H1 (cell line): ENCODE measurements at regions not wholly inside any gene's neighbourhood (a gene's known extent, or its start where the extent isn't known, plus 50 kb on each side); places are given as distances from the start of the nearest gene placed in this dataset.

Experiments
- CTCF ChIA-PET: fragments of 300-600 bp; sonication (Branson Sonifier 250); formaldehyde crosslinking; loops from one replicate; lab custom pipeline; 2021; ENCODE audit not compliant: partially characterized antibody; lab: Charles Lee
- POLR2A ChIA-PET: fragments of 300-600 bp; sonication (Branson Sonifier 250); formaldehyde crosslinking; loops from one replicate; lab custom pipeline; 2021; ENCODE audit warnings: inconsistent platforms; ENCODE audit not compliant: partially characterized antibody; lab: Charles Lee
- DNase-seq, 2 experiments: peaks; one replicate each; pipeline versions ENCODE4 v3.0.0 to v3.0.0-alpha.2; 2010 to 2022; ENCODE audit warnings: low spot score in 2 of 2, low read depth in 1 of 2, mixed read lengths in 1 of 2
- FAIRE-seq: peaks from 2 replicates; lab custom pipeline; 2011; peaks lifted over from hg19 to GRCh38; lab: Jason Lieb, UNC
- H2AFZ ChIP-seq: 2 replicates; pipeline ENCODE4 v1.8.1; 2012; ENCODE audit warnings: low read length, inconsistent platforms
- H2AK5ac ChIP-seq: 2 replicates; pipeline ENCODE4 v1.6.1; 2013; ENCODE audit warnings: low read depth, low read length
- H2BK120ac ChIP-seq: replicated peaks from 2 replicates; pipeline ENCODE3; 2013; ENCODE audit warnings: low read depth, low read length, inconsistent platforms
- H2BK12ac ChIP-seq: 2 replicates; pipeline ENCODE4 v1.6.1; 2013; ENCODE audit warnings: low read depth, low read length
- H2BK15ac ChIP-seq: 2 replicates; pipeline ENCODE4 v1.6.1; 2013; ENCODE audit warnings: low read length
- H2BK20ac ChIP-seq: 2 replicates; pipeline ENCODE4 v1.6.1; 2013; ENCODE audit warnings: low read length
- H2BK5ac ChIP-seq: 2 replicates; pipeline ENCODE4 v1.6.1; 2013; ENCODE audit warnings: low read depth, low read length
- H3K14ac ChIP-seq: 2 replicates; pipeline ENCODE4 v1.6.1; 2013; ENCODE audit warnings: inconsistent platforms; ENCODE audit not compliant: insufficient read length
- H3K18ac ChIP-seq: 2 replicates; pipeline ENCODE4 v1.6.1; 2013; ENCODE audit warnings: low read length; ENCODE audit errors: extremely low read depth
- H3K23ac ChIP-seq: 2 replicates; pipeline ENCODE4 v1.6.1; 2013; ENCODE audit warnings: inconsistent platforms; ENCODE audit not compliant: insufficient read length
- H3K23me2 ChIP-seq: 2 replicates; pipeline ENCODE4 v1.6.1; 2013; ENCODE audit warnings: low read depth, low read length
- H3K27ac ChIP-seq: 2 replicates; pipeline ENCODE4 v1.6.1; 2011; ENCODE audit warnings: low read depth, low read length, inconsistent platforms
- H3K27me3 ChIP-seq, 4 experiments: replicated peaks in 1 of 4; 1 replicate in 1 of 4; 2 replicates in 3 of 4; pipeline versions ENCODE4 v1.6.1 to v1.8.1; 2011 to 2013; ENCODE audit warnings: low read length in 3 of 4, mild to moderate bottlenecking in 3 of 4, inconsistent platforms in 2 of 4, mixed read lengths in 2 of 4, moderate library complexity in 1 of 4; ENCODE audit not compliant: control insufficient read depth in 3 of 4, insufficient read depth in 3 of 4; ENCODE audit errors: extremely low read depth in 1 of 4
- H3K36me3 ChIP-seq, 4 experiments: 2 replicates each; pipeline versions ENCODE4 v1.6.1 to v1.8.1; 2011 to 2013; ENCODE audit warnings: mild to moderate bottlenecking in 4 of 4, low read length in 3 of 4, moderate library complexity in 2 of 4, control low read depth in 1 of 4, inconsistent platforms in 1 of 4; ENCODE audit not compliant: insufficient read depth in 4 of 4, control insufficient read depth in 2 of 4
- H3K4ac ChIP-seq: replicated peaks from 2 replicates; pipeline ENCODE3; 2013; ENCODE audit warnings: low read length, low read depth, mixed read lengths, inconsistent platforms; ENCODE audit not compliant: insufficient read length
- H3K4me1 ChIP-seq, 4 experiments: replicated peaks in 1 of 4; 1 replicate in 1 of 4; 2 replicates in 3 of 4; pipeline versions ENCODE4 v1.6.1 to v1.8.1; 2011 to 2013; ENCODE audit warnings: low read length in 3 of 4, inconsistent platforms in 2 of 4, mixed read lengths in 1 of 4; ENCODE audit not compliant: insufficient read depth in 4 of 4, control insufficient read depth in 3 of 4
- H3K4me2 ChIP-seq, 2 experiments: 2 replicates each; pipeline versions ENCODE4 v1.6.1 to v1.8.1; 2011 to 2013; ENCODE audit warnings: low read depth in 2 of 2, low read length in 2 of 2, control low read depth in 1 of 2, inconsistent platforms in 1 of 2, mild to moderate bottlenecking in 1 of 2; ENCODE audit not compliant: insufficient read depth in 1 of 2
- H3K4me3 ChIP-seq, 4 experiments: fragments of 200-600, 300-600 bp in 1 of 4; sonication (generic), shearing (Covaris generic), sonication (Bioruptor Twin) in 1 of 4; 2 replicates each; pipeline versions ENCODE4 v1.5.1 to v1.8.1; 2011 to 2016; ENCODE audit warnings: low read length in 4 of 4, low read depth in 3 of 4, control low read depth in 2 of 4, inconsistent platforms in 2 of 4, mild to moderate bottlenecking in 2 of 4, mixed read lengths in 1 of 4, moderate library complexity in 1 of 4; ENCODE audit not compliant: insufficient read depth in 2 of 4; ENCODE audit errors: extremely low read depth in 1 of 4
- H3K56ac ChIP-seq: replicated peaks from 2 replicates; pipeline ENCODE3; 2013; ENCODE audit warnings: low read depth, mild to moderate bottlenecking, mixed read lengths, low read length, inconsistent platforms; ENCODE audit not compliant: insufficient read length
- H3K79me1 ChIP-seq: 2 replicates; pipeline ENCODE4 v1.6.1; 2013; ENCODE audit warnings: low read depth, low read length, control low read depth
- H3K79me2 ChIP-seq, 2 experiments: 2 replicates each; pipeline versions ENCODE4 v1.6.1 to v1.8.1; 2012 to 2013; ENCODE audit warnings: low read length in 2 of 2, mild to moderate bottlenecking in 2 of 2, inconsistent platforms in 1 of 2; ENCODE audit not compliant: insufficient read depth in 2 of 2, control insufficient read depth in 1 of 2
- H3K9ac ChIP-seq, 4 experiments: replicated peaks in 1 of 4; 1 replicate in 1 of 4; 2 replicates in 3 of 4; pipeline versions ENCODE4 v1.6.1 to v1.8.1; 2011 to 2013; ENCODE audit warnings: low read depth in 3 of 4, low read length in 3 of 4, control low read depth in 2 of 4, mild to moderate bottlenecking in 2 of 4, moderate library complexity in 2 of 4, inconsistent platforms in 1 of 4; ENCODE audit errors: extremely low read depth in 1 of 4
- H3K9me3 ChIP-seq, 2 experiments: 2 replicates each; pipeline versions ENCODE4 v1.6.1 to v1.8.1; 2012 to 2013; ENCODE audit warnings: mild to moderate bottlenecking in 2 of 2, moderate library complexity in 2 of 2, control low read depth in 1 of 2, inconsistent platforms in 1 of 2, low read depth in 1 of 2, low read length in 1 of 2, mixed read lengths in 1 of 2; ENCODE audit not compliant: insufficient read depth in 2 of 2
- H4K20me1 ChIP-seq, 2 experiments: replicated peaks in 1 of 2; 2 replicates each; pipeline versions ENCODE3 to v1.8.1; 2011 to 2013; ENCODE audit warnings: inconsistent platforms in 2 of 2, low read length in 2 of 2, mild to moderate bottlenecking in 1 of 2; ENCODE audit not compliant: insufficient read depth in 2 of 2, control insufficient read depth in 1 of 2
- H4K5ac ChIP-seq: 2 replicates; pipeline ENCODE4 v1.6.1; 2013; ENCODE audit warnings: low read length, low read depth, mixed read lengths, inconsistent platforms; ENCODE audit not compliant: insufficient read length
- H4K8ac ChIP-seq: 2 replicates; pipeline ENCODE4 v1.8.0; 2013; ENCODE audit warnings: mild to moderate bottlenecking, moderate library complexity, low read length, inconsistent platforms; ENCODE audit not compliant: insufficient read depth; ENCODE audit errors: extremely low read depth
- H4K91ac ChIP-seq: replicated peaks from 2 replicates; pipeline ENCODE3; 2013; ENCODE audit warnings: low read length, mixed read lengths, inconsistent platforms; ENCODE audit not compliant: insufficient read length
- ASH2L ChIP-seq: fragments of 200-600, 300-600 bp; sonication (generic); IDR thresholded peaks from one replicate; pipeline ENCODE4 v1.7.1; 2017; ENCODE audit warnings: low read length
- BACH1 ChIP-seq: IDR thresholded peaks from 2 replicates; pipeline ENCODE4 v1.6.1; 2012; ENCODE audit warnings: low read length, improper control_type of control experiment
- CHD2 ChIP-seq: IDR thresholded peaks from 2 replicates; pipeline ENCODE4 v1.6.1; 2012; ENCODE audit warnings: low read length, improper control_type of control experiment
- CREB1 ChIP-seq: IDR thresholded peaks from 2 replicates; pipeline ENCODE4 v1.6.1; 2012; ENCODE audit warnings: inconsistent platforms
- KDM1A ChIP-seq: fragments of 200-600, 300-600 bp; sonication (generic); IDR thresholded peaks from 2 replicates; pipeline ENCODE4 v1.7.1; 2016; ENCODE audit warnings: mild to moderate bottlenecking, low read length, borderline replicate concordance
- KDM4A ChIP-seq: IDR thresholded peaks from one replicate; pipeline ENCODE4 v1.7.1; 2012; ENCODE audit warnings: low read depth, mild to moderate bottlenecking, moderate library complexity, low read length, inconsistent platforms; ENCODE audit not compliant: severe bottlenecking
- POLR2A ChIP-seq, 2 experiments: IDR thresholded peaks; 1 replicate in 1 of 2; 2 replicates in 1 of 2; pipeline ENCODE4 v1.6.1; 2011; ENCODE audit warnings: low read depth in 2 of 2, low read length in 2 of 2, mild to moderate bottlenecking in 2 of 2; ENCODE audit errors: control extremely low read depth in 1 of 2
- SIN3A ChIP-seq, 2 experiments: IDR thresholded peaks in 1 of 2; conservative IDR thresholded peaks in 1 of 2; 2 replicates each; pipeline ENCODE4 v1.6.1; 2011 to 2012; ENCODE audit warnings: low read length in 2 of 2, improper control_type of control experiment in 1 of 2, low read depth in 1 of 2, mild to moderate bottlenecking in 1 of 2
- SP1 ChIP-seq: IDR thresholded peaks from 2 replicates; pipeline ENCODE4 v1.6.1; 2011; ENCODE audit warnings: low read depth, low read length
- TBP ChIP-seq: IDR thresholded peaks from 2 replicates; pipeline ENCODE4 v1.6.1; 2011; ENCODE audit warnings: low read depth, low read length, improper control_type of control experiment
- ZNF274 ChIP-seq: IDR thresholded peaks from 2 replicates; pipeline ENCODE4 v1.7.0; 2012; ENCODE audit warnings: low read length, borderline replicate concordance; ENCODE audit errors: extremely low read depth
- WGBS, 2 experiments: shearing (Covaris generic) in 1 of 2; methylation state at CpG; one replicate each; pipeline versions ENCODE4 v1.1.6 to v1.1.7; 2013 to 2015; ENCODE audit warnings: low lambda C conversion rate in 2 of 2, mixed read lengths in 2 of 2, inconsistent platforms in 1 of 2, low coverage in 1 of 2, missing lambda C conversion rate in 1 of 2; ENCODE audit not compliant: insufficient replicate concordance in 2 of 2, insufficient coverage in 1 of 2, insufficient read length in 1 of 2; ENCODE audit errors: extremely low coverage in 1 of 2, missing lambda C conversion rate in 1 of 2; 5-methylcytosine and 5-hydroxymethylcytosine counted together
- TF ChIP-seq, protein P1 (sequence below), 3 experiments: IDR thresholded peaks; 1 replicate in 2 of 3; 2 replicates in 1 of 3; pipeline versions ENCODE4 v1.5.1 to v1.6.1; 2011; ENCODE audit warnings: low read length in 3 of 3, mild to moderate bottlenecking in 3 of 3, inconsistent platforms in 2 of 3, low read depth in 1 of 3, moderate library complexity in 1 of 3; ENCODE audit not compliant: insufficient read depth in 1 of 3; ENCODE audit errors: control extremely low read depth in 1 of 3

DNA sequence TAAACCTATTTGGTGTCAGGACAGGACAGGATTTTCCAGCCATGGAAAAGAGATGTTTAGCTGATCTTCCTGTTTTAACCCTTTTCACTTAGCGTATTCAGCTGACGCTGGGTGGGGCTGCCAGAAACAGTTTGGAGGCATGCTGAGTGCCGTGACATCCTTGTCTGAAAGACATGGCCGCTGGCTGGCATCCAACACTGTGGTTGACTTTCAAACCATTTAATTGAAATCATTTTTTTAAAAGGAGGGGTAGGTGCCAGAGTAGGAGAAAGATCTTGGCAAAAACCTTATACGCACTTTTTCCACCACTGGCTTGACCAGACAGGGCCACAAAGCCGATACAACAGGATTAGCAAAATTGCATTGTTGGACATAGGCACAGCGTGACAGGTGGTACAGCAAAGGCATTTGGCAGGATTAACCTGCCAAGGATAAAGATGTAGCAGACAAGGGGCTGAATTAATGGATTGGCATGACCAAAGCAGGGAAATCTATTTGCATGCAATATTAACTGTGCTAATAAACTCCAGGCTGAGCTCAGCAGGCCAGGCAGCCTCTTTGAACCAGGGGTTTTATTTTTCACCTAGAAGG lies 131.8 kb upstream of the TOPAZ1 start:
- Histone ChIP-seq H4K8ac (no peak overlapping the region), H4K5ac (no peak overlapping the region), H3K27me3 (no peaks in the 10 kb centered on the region), H2BK120ac (no peak overlapping the region), H3K9me3 (no peaks in the 10 kb centered on the region), H3K14ac (no peak overlapping the region), H3K4me2 (no peak overlapping the region), H3K4me3 (no peak overlapping the region), H3K4me1 (peaks cover 0 to 6% (median under 1%) of the 10 kb centered on the region in 4 experiments; a peak in 2 of 7 replicates), H2BK15ac (no peak overlapping the region), H3K79me1 (no peaks in the 10 kb centered on the region), H3K23ac (no peak overlapping the region), H3K36me3 (no peaks in the 10 kb centered on the region; a peak in 1 of 8 replicates), H2BK20ac (no peak overlapping the region), H4K91ac (no peak overlapping the region), H3K23me2 (no peaks in the 10 kb centered on the region), H2AK5ac (no peak overlapping the region), H2AFZ (no peak overlapping the region), H2BK12ac (no peak overlapping the region), H3K56ac (no peak overlapping the region), H3K9ac (no peak overlapping the region)
- 93% methylated on average over 7 of the region's 7 CpGs; no CpG with 5 or more reads in 1 of the 2 experiments for WGBS, 2 experiments
- FAIRE-seq, result no peak
- CTCF ChIA-PET, result interaction anchor here (1.6 kb wide), 1 partner anchor 10 kb away, joined by 3 read pairs; no protein-coding TSS in a partner anchor
- POLR2A ChIA-PET, result no interaction called here
- DNase-seq, result no peak
- no peak for TF ChIP-seq POLR2A (IDR thresholded peaks at IDR 0.05; ENCODE audit: control extremely low read depth in 1 of 2, low read depth in 2 of 2, low read length in 2 of 2)
- TF ChIP-seq SIN3A (conservative IDR thresholded peaks at IDR 0.05 in 1 of 2, IDR thresholded peaks at IDR 0.05 in 1 of 2; ENCODE audit: low read depth in 1 of 2, low read length in 2 of 2), result no peak
- TF ChIP-seq ASH2L, result no peak
- TF ChIP-seq BACH1, result no peak
- no peak for TF ChIP-seq TBP
- no peak for TF ChIP-seq CREB1
- no peak for TF ChIP-seq SP1
- TF ChIP-seq KDM1A, result no peak
- TF ChIP-seq ZNF274, result no peak
- no peak for TF ChIP-seq CHD2
- TF ChIP-seq, protein P1, sequence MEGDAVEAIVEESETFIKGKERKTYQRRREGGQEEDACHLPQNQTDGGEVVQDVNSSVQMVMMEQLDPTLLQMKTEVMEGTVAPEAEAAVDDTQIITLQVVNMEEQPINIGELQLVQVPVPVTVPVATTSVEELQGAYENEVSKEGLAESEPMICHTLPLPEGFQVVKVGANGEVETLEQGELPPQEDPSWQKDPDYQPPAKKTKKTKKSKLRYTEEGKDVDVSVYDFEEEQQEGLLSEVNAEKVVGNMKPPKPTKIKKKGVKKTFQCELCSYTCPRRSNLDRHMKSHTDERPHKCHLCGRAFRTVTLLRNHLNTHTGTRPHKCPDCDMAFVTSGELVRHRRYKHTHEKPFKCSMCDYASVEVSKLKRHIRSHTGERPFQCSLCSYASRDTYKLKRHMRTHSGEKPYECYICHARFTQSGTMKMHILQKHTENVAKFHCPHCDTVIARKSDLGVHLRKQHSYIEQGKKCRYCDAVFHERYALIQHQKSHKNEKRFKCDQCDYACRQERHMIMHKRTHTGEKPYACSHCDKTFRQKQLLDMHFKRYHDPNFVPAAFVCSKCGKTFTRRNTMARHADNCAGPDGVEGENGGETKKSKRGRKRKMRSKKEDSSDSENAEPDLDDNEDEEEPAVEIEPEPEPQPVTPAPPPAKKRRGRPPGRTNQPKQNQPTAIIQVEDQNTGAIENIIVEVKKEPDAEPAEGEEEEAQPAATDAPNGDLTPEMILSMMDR (IDR thresholded peaks at IDR 0.05; ENCODE audit: control extremely low read depth in 1 of 3, insufficient read depth in 1 of 3, low read depth in 1 of 3, low read length in 3 of 3), result no peak
- TF ChIP-seq KDM4A, result no peak
- TF ChIP-seq, all 59 proteins: peak for 0
- Histone ChIP-seq H2BK5ac (no peak overlapping the region), H3K27ac (no peak overlapping the region), H3K4ac (no peak overlapping the region), H3K18ac (no peak overlapping the region), H3K79me2 (no peaks in the 10 kb centered on the region), H4K20me1 (no peaks in the 10 kb centered on the region)
